HG03103 (cell line): ENCODE measurements at regions not wholly inside any gene's neighbourhood (a gene's known extent, or its start where the extent isn't known, plus 50 kb on each side); places are given as distances from the start of the nearest gene placed in this dataset.
"Not testable (repeated sequence)": the region's sequence is repeated elsewhere in the genome, so short reads cannot be mapped to it uniquely, and the experiment has no call there.

Experiments
- ATAC-seq: cut with Tn5 transposase; IDR thresholded peaks from one replicate; pipeline ENCODE4 v1.9.1; 2021; ENCODE audit warnings: low read depth; ENCODE audit not compliant: unreplicated experiment

GRCh38 chr10:90096196-90096595, 394.8 kb downstream of the KIF20B start:
- no peak for ATAC-seq

GRCh38 chr10:90107581-90107980, 406.2 kb downstream of the KIF20B start:
- not testable (repeated sequence) for ATAC-seq

- ATAC-seq = no peak
Observed at GRCh38 chr10:90111671-90112070, 410.3 kb downstream of the KIF20B start.

GRCh38 chr10:90112681-90113080, 411.3 kb downstream of the KIF20B start:
- ATAC-seq = no peak

- not testable (repeated sequence) for ATAC-seq
Observed at GRCh38 chr10:90118567-90118966, 417.2 kb downstream of the KIF20B start.

- not testable (repeated sequence) for ATAC-seq
Observed at GRCh38 chr10:90119631-90120280, 418.4 kb downstream of the KIF20B start.

- no peak for ATAC-seq
Observed at GRCh38 chr10:90125456-90126255, 424.3 kb downstream of the KIF20B start.

- ATAC-seq = no peak
Observed at GRCh38 chr10:90126256-90126595, 424.8 kb downstream of the KIF20B start.

GRCh38 chr10:90130321-90131086, 429.1 kb downstream of the KIF20B start:
- no peak for ATAC-seq

- no peak for ATAC-seq
Observed at GRCh38 chr10:90133606-90134005, 432.2 kb downstream of the KIF20B start.

GRCh38 chr10:90136731-90137316, 435.4 kb downstream of the KIF20B start:
- ATAC-seq = no peak

- no peak for ATAC-seq
Observed at GRCh38 chr10:90138844-90139243, 437.5 kb downstream of the KIF20B start.

- no peak for ATAC-seq
Observed at GRCh38 chr10:90141791-90142190, 440.4 kb downstream of the KIF20B start.

- no peak for ATAC-seq
Observed at GRCh38 chr10:90143937-90144336, 442.5 kb downstream of the KIF20B start.

GRCh38 chr10:90148116-90148855, 446.9 kb downstream of the KIF20B start:
- ATAC-seq = no peak

GRCh38 chr10:90149563-90149962, 448.2 kb downstream of the KIF20B start:
- ATAC-seq = no peak

- no peak for ATAC-seq
Observed at GRCh38 chr10:90162271-90162853, 461.0 kb downstream of the KIF20B start.

- ATAC-seq = peak; percentile 90
Observed at GRCh38 chr10:90167174-90168064, 466.0 kb downstream of the KIF20B start.

GRCh38 chr10:90168244-90168643, 466.9 kb downstream of the KIF20B start:
- ATAC-seq = no peak
